ENCODE measurements at regions not wholly inside any gene's neighbourhood (a gene's known extent, or its start where the extent isn't known, plus 50 kb on each side); places are given as distances from the start of the nearest gene placed in this dataset.

DNA sequence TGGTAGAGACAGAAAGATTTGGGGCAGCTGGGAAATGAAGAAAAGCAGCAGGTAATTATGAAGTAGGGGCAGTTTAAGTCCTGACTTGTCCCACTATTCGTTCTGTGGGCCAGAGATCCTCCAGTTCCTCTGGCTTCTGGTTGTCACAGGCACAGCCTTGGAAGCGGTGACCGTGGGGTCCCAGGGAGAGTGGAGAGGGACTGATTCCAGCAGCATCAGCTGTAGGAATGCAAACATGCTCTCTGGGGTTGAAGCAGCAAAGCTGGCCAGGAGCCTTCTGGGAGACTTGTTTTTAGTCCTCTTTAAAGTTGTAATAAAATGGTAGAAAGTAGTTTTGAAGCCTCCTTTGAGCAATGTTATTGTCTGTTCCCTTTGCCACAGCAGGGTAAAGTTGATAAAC is 488.0 kb downstream of the LMO4 start:
- TF ChIP-seq POLR2AphosphoS5 (IDR thresholded peaks at IDR 0.05) (no peak), POLR2A (IDR thresholded peaks at IDR 0.05) (no peak)
- TF ChIP-seq, protein P1, sequence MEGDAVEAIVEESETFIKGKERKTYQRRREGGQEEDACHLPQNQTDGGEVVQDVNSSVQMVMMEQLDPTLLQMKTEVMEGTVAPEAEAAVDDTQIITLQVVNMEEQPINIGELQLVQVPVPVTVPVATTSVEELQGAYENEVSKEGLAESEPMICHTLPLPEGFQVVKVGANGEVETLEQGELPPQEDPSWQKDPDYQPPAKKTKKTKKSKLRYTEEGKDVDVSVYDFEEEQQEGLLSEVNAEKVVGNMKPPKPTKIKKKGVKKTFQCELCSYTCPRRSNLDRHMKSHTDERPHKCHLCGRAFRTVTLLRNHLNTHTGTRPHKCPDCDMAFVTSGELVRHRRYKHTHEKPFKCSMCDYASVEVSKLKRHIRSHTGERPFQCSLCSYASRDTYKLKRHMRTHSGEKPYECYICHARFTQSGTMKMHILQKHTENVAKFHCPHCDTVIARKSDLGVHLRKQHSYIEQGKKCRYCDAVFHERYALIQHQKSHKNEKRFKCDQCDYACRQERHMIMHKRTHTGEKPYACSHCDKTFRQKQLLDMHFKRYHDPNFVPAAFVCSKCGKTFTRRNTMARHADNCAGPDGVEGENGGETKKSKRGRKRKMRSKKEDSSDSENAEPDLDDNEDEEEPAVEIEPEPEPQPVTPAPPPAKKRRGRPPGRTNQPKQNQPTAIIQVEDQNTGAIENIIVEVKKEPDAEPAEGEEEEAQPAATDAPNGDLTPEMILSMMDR (IDR thresholded peaks at IDR 0.05 in 8 of 11, conservative IDR thresholded peaks at IDR 0.05 in 3 of 11), result no peak
